CD8-positive, alpha-beta memory T cell (primary cell): ENCODE measurements at regions not wholly inside any gene's neighbourhood (a gene's known extent, or its start where the extent isn't known, plus 50 kb on each side); places are given as distances from the start of the nearest gene placed in this dataset.

Source experiments
- CTCF ChIA-PET: fragments of 350-600 bp; sonication (Branson Sonifier 250); formaldehyde crosslinking; loops from one replicate; lab custom pipeline; 2021; ENCODE audit warnings: antibody characterized with exemption; lab: Charles Lee
- POLR2A ChIA-PET: fragments of 350-600 bp; sonication (Branson Sonifier 250); formaldehyde crosslinking; loops from one replicate; lab custom pipeline; 2021; ENCODE audit warnings: antibody characterized with exemption; lab: Charles Lee
- DNase-seq, 5 donors: peaks; one replicate each; pipeline versions ENCODE4 v3.0.0 to v3.0.0-alpha.2; 2020 to 2022; ENCODE audit warnings: mixed read lengths in 1 of 5
- H3K27ac ChIP-seq: one replicate; pipeline ENCODE4 v1.7.0; 2013; ENCODE audit warnings: low read depth, mild to moderate bottlenecking, low read length, moderate library complexity
- H3K27me3 ChIP-seq: 2 replicates; pipeline ENCODE4 v1.7.0; 2013; ENCODE audit warnings: low read length, mild to moderate bottlenecking; ENCODE audit not compliant: insufficient read depth, poor library complexity, severe bottlenecking
- H3K36me3 ChIP-seq: 2 replicates; pipeline ENCODE4 v1.7.0; 2013; ENCODE audit warnings: mild to moderate bottlenecking, low read length, moderate library complexity; ENCODE audit not compliant: insufficient read depth
- H3K4me1 ChIP-seq: 2 replicates; pipeline ENCODE4 v1.7.0; 2013; ENCODE audit warnings: mild to moderate bottlenecking, low read length, moderate library complexity; ENCODE audit not compliant: insufficient read depth
- H3K4me3 ChIP-seq: 2 replicates; pipeline ENCODE4 v1.7.0; 2013; ENCODE audit warnings: mild to moderate bottlenecking, low read length
- H3K9me3 ChIP-seq: 2 replicates; pipeline ENCODE4 v1.7.0; 2013; ENCODE audit warnings: mild to moderate bottlenecking, low read length
- H3K27ac Mint-ChIP-seq, 8 donors: one replicate each; pipeline ENCODE4 v1.8.0; 2020 to 2021; ENCODE audit warnings: mixed read lengths in 8 of 8, mild to moderate bottlenecking in 6 of 8, inconsistent platforms in 3 of 8, moderate library complexity in 3 of 8
- H3K27me3 Mint-ChIP-seq, 2 donors: one replicate each; pipeline ENCODE4 v1.8.0; 2020 to 2021; ENCODE audit warnings: mixed read lengths in 2 of 2, mild to moderate bottlenecking in 1 of 2, moderate library complexity in 1 of 2
- H3K36me3 Mint-ChIP-seq, 3 donors: one replicate each; pipeline ENCODE4 v1.8.0; 2020 to 2021; ENCODE audit warnings: mixed read lengths in 3 of 3, inconsistent platforms in 1 of 3, mild to moderate bottlenecking in 1 of 3
- H3K4me1 Mint-ChIP-seq, 3 donors: one replicate each; pipeline ENCODE4 v1.8.0; 2020 to 2021; ENCODE audit warnings: mixed read lengths in 3 of 3, inconsistent platforms in 1 of 3, mild to moderate bottlenecking in 1 of 3
- H3K4me3 Mint-ChIP-seq, 7 donors: one replicate each; pipeline ENCODE4 v1.8.0; 2020 to 2021; ENCODE audit warnings: mixed read lengths in 7 of 7, mild to moderate bottlenecking in 6 of 7, moderate library complexity in 4 of 7, inconsistent platforms in 2 of 7
- H3K9me3 Mint-ChIP-seq, 5 donors: one replicate each; pipeline ENCODE4 v1.8.0; 2020 to 2022; ENCODE audit warnings: mixed read lengths in 5 of 5, mild to moderate bottlenecking in 3 of 5, moderate library complexity in 2 of 5, inconsistent platforms in 1 of 5

- H3K4me1 Mint-ChIP-seq: no peaks in the 10 kb centered on the region
- H3K27ac Mint-ChIP-seq: no peak overlapping the region
- no peak overlapping the region for H3K27ac ChIP-seq
- no peak overlapping the region for H3K4me3 ChIP-seq
- CTCF ChIA-PET: no interaction called here
- no peak for DNase-seq
- peaks cover 9% of the 10 kb centered on the region for H3K9me3 ChIP-seq
- H3K4me3 Mint-ChIP-seq: no peak overlapping the region
- no peaks in the 10 kb centered on the region for H3K36me3 ChIP-seq
- no peaks in the 10 kb centered on the region for H3K27me3 ChIP-seq
- H3K9me3 Mint-ChIP-seq: peaks cover 13 to 32% (median 20%) of the 10 kb centered on the region in 5 donors
- H3K36me3 Mint-ChIP-seq: no peaks in the 10 kb centered on the region
- no peaks in the 10 kb centered on the region for H3K4me1 ChIP-seq
- no peaks in the 10 kb centered on the region for H3K27me3 Mint-ChIP-seq
- POLR2A ChIA-PET: no interaction called here
Measured at GRCh38 chr10:109529258-109529657, 394.1 kb downstream of the XPNPEP1 start.

GRCh38 chr10:109517748-109518147 lies 405.6 kb downstream of the XPNPEP1 start:
- H3K27me3 Mint-ChIP-seq: peaks cover 0 to 2% of the 10 kb centered on the region in 2 donors
- no peaks in the 10 kb centered on the region for H3K4me1 ChIP-seq

GRCh38 chr10:109504401-109504800 lies 418.9 kb downstream of the XPNPEP1 start:
- no peaks in the 10 kb centered on the region for H3K4me1 Mint-ChIP-seq
- Histone ChIP-seq H3K27me3 (no peaks in the 10 kb centered on the region), H3K36me3 (no peaks in the 10 kb centered on the region), H3K9me3 (no peaks in the 10 kb centered on the region), H3K4me1 (no peaks in the 10 kb centered on the region), H3K4me3 (no peak overlapping the region), H3K27ac (no peak overlapping the region)
- ChIA-PET CTCF (no interaction called here), POLR2A (no interaction called here)
- no peak overlapping the region for H3K27ac Mint-ChIP-seq
- no peak for DNase-seq
- no peaks in the 10 kb centered on the region for H3K36me3 Mint-ChIP-seq
- no peak overlapping the region for H3K4me3 Mint-ChIP-seq
- H3K9me3 Mint-ChIP-seq: peaks cover 2 to 13% (median 5%) of the 10 kb centered on the region in 5 donors
- no peaks in the 10 kb centered on the region for H3K27me3 Mint-ChIP-seq

More at GRCh38 chr10:109517748-109518147, 405.6 kb downstream of the XPNPEP1 start:
- Mint-ChIP-seq H3K9me3 (peaks cover 0 to 8% (median 2%) of the 10 kb centered on the region in 5 donors), H3K27ac (no peak overlapping the region), H3K36me3 (no peaks in the 10 kb centered on the region), H3K4me1 (no peaks in the 10 kb centered on the region), H3K4me3 (no peak overlapping the region)
- POLR2A ChIA-PET: no interaction called here
- H3K9me3 ChIP-seq: no peaks in the 10 kb centered on the region
- no peak overlapping the region for H3K27ac ChIP-seq
- CTCF ChIA-PET: no interaction called here
- H3K27me3 ChIP-seq: no peaks in the 10 kb centered on the region
- DNase-seq: no peak
- H3K4me3 ChIP-seq: no peak overlapping the region
- no peaks in the 10 kb centered on the region for H3K36me3 ChIP-seq

GRCh38 chr10:109487691-109488090 lies 435.6 kb downstream of the XPNPEP1 start:
- Mint-ChIP-seq H3K27me3 (no peaks in the 10 kb centered on the region), H3K27ac (no peak overlapping the region), H3K4me1 (no peaks in the 10 kb centered on the region), H3K4me3 (no peak overlapping the region), H3K9me3 (peaks cover 0 to 9% (median 0%) of the 10 kb centered on the region in 5 donors), H3K36me3 (no peaks in the 10 kb centered on the region)
- no peaks in the 10 kb centered on the region for H3K27me3 ChIP-seq
- ChIA-PET POLR2A (no interaction called here), CTCF (no interaction called here)
- no peak for DNase-seq
- no peak overlapping the region for H3K27ac ChIP-seq
- H3K9me3 ChIP-seq: no peaks in the 10 kb centered on the region
- no peaks in the 10 kb centered on the region for H3K36me3 ChIP-seq
- no peak overlapping the region for H3K4me3 ChIP-seq
- no peaks in the 10 kb centered on the region for H3K4me1 ChIP-seq

- CTCF ChIA-PET: no interaction called here
- Mint-ChIP-seq H3K27me3 (no peaks in the 10 kb centered on the region), H3K36me3 (no peaks in the 10 kb centered on the region), H3K4me3 (no peak overlapping the region), H3K9me3 (peaks cover 0 to 4% (median 0%) of the 10 kb centered on the region in 5 donors), H3K4me1 (no peaks in the 10 kb centered on the region), H3K27ac (no peak overlapping the region)
- no peaks in the 10 kb centered on the region for H3K27me3 ChIP-seq
- H3K36me3 ChIP-seq: no peaks in the 10 kb centered on the region
- H3K9me3 ChIP-seq: no peaks in the 10 kb centered on the region
- no peak for DNase-seq
- H3K4me1 ChIP-seq: no peaks in the 10 kb centered on the region
- POLR2A ChIA-PET: no interaction called here
- H3K4me3 ChIP-seq: no peak overlapping the region
- H3K27ac ChIP-seq: no peak overlapping the region
Measured at GRCh38 chr10:109480836-109481235, 442.5 kb downstream of the XPNPEP1 start.

- H3K4me3 Mint-ChIP-seq: no peak overlapping the region
Measured at GRCh38 chr10:109475711-109476421, 447.4 kb downstream of the XPNPEP1 start.

GRCh38 chr10:109474812-109475211 lies 448.5 kb downstream of the XPNPEP1 start:
- no peak for DNase-seq
- Histone ChIP-seq H3K4me1 (no peaks in the 10 kb centered on the region), H3K27ac (no peak overlapping the region), H3K27me3 (no peaks in the 10 kb centered on the region), H3K4me3 (no peak overlapping the region), H3K9me3 (no peaks in the 10 kb centered on the region), H3K36me3 (no peaks in the 10 kb centered on the region)
- no peak overlapping the region for H3K4me3 Mint-ChIP-seq
- H3K36me3 Mint-ChIP-seq: no peaks in the 10 kb centered on the region
- ChIA-PET CTCF (no interaction called here), POLR2A (no interaction called here)
- H3K9me3 Mint-ChIP-seq: peaks cover 0 to 3% (median 0%) of the 10 kb centered on the region in 5 donors
- no peaks in the 10 kb centered on the region for H3K4me1 Mint-ChIP-seq
- peaks cover 0 to 2% of the 10 kb centered on the region in 2 donors for H3K27me3 Mint-ChIP-seq
- no peak overlapping the region for H3K27ac Mint-ChIP-seq

More at GRCh38 chr10:109475711-109476421, 447.4 kb downstream of the XPNPEP1 start:
- no peak overlapping the region for H3K27ac Mint-ChIP-seq
- DNase-seq: no peak
- H3K27ac ChIP-seq: no peak overlapping the region
- no peak overlapping the region for H3K4me3 ChIP-seq
- ChIA-PET CTCF (no interaction called here), POLR2A (no interaction called here)
- no peaks in the 10 kb centered on the region for H3K9me3 ChIP-seq
- H3K27me3 Mint-ChIP-seq: peaks cover 0 to 2% of the 10 kb centered on the region in 2 donors
- H3K4me1 Mint-ChIP-seq: no peaks in the 10 kb centered on the region
- no peaks in the 10 kb centered on the region for H3K27me3 ChIP-seq
- H3K9me3 Mint-ChIP-seq: peaks cover 0 to 3% (median 0%) of the 10 kb centered on the region in 5 donors
- H3K4me1 ChIP-seq: no peaks in the 10 kb centered on the region
- H3K36me3 Mint-ChIP-seq: no peaks in the 10 kb centered on the region
- H3K36me3 ChIP-seq: no peaks in the 10 kb centered on the region

GRCh38 chr10:109474261-109474660 lies 449.1 kb downstream of the XPNPEP1 start:
- H3K9me3 ChIP-seq: no peaks in the 10 kb centered on the region
- H3K36me3 ChIP-seq: no peaks in the 10 kb centered on the region
- CTCF ChIA-PET: no interaction called here
- H3K4me3 Mint-ChIP-seq: no peak overlapping the region
- no peak overlapping the region for H3K27ac ChIP-seq
- H3K4me3 ChIP-seq: no peak overlapping the region
- H3K4me1 Mint-ChIP-seq: no peaks in the 10 kb centered on the region
- H3K27me3 ChIP-seq: no peaks in the 10 kb centered on the region
- peaks cover 0 to 2% of the 10 kb centered on the region in 2 donors for H3K27me3 Mint-ChIP-seq
- H3K27ac Mint-ChIP-seq: no peak overlapping the region
- H3K4me1 ChIP-seq: no peaks in the 10 kb centered on the region
- DNase-seq: no peak
- peaks cover 0 to 3% (median 0%) of the 10 kb centered on the region in 5 donors for H3K9me3 Mint-ChIP-seq
- POLR2A ChIA-PET: no interaction called here
- no peaks in the 10 kb centered on the region for H3K36me3 Mint-ChIP-seq
